Astrocyte of the spinal cord (primary cell): ENCODE measurements at regions not wholly inside any gene's neighbourhood (a gene's known extent, or its start where the extent isn't known, plus 50 kb on each side); places are given as distances from the start of the nearest gene placed in this dataset.

Experiments
- DNase-seq: peaks from one replicate; pipeline ENCODE4 v3.0.0; 2011; ENCODE audit warnings: low read depth, low spot score
- H3K4me3 ChIP-seq: 2 replicates; pipeline ENCODE4 v1.5.1; 2011; ENCODE audit warnings: low read depth, mild to moderate bottlenecking, low read length, moderate library complexity
- in situ Hi-C: cut with HindIII; loops from 2 replicates; pipeline ENCODE4 v1.10.0; 2017; ENCODE audit warnings: low sequenced_read_pairs
- TF ChIP-seq, protein P1 (sequence below): IDR thresholded peaks from 2 replicates; pipeline ENCODE4 v1.5.1; 2012; ENCODE audit warnings: low read depth, mild to moderate bottlenecking, low read length, inconsistent platforms

DNA sequence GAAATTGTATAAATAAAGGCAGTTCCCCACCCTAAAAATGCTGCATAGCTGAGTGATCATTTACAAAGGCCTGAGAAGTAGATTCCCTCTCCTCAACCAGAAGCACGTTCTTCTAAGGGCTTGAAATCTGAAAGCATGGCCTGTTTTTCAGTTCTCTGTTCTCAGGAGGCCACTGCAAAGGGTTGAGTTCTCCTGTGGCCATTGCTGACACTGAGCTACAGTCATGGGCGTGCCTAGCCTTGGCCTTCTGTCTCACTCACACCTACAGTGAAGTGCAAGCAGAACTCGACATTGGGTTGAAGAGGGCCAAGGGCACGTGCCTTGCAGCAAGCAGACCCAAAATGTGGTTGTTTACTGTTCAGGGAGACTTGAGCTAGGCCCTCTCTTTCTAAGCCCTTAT lies 276.6 kb upstream of the VLDLR start:
- TF ChIP-seq, protein P1, sequence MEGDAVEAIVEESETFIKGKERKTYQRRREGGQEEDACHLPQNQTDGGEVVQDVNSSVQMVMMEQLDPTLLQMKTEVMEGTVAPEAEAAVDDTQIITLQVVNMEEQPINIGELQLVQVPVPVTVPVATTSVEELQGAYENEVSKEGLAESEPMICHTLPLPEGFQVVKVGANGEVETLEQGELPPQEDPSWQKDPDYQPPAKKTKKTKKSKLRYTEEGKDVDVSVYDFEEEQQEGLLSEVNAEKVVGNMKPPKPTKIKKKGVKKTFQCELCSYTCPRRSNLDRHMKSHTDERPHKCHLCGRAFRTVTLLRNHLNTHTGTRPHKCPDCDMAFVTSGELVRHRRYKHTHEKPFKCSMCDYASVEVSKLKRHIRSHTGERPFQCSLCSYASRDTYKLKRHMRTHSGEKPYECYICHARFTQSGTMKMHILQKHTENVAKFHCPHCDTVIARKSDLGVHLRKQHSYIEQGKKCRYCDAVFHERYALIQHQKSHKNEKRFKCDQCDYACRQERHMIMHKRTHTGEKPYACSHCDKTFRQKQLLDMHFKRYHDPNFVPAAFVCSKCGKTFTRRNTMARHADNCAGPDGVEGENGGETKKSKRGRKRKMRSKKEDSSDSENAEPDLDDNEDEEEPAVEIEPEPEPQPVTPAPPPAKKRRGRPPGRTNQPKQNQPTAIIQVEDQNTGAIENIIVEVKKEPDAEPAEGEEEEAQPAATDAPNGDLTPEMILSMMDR, result no peak
- DNase-seq, result no peak
- in situ Hi-C loops, result no loop called here
- no peak overlapping the region for H3K4me3 ChIP-seq

DNA sequence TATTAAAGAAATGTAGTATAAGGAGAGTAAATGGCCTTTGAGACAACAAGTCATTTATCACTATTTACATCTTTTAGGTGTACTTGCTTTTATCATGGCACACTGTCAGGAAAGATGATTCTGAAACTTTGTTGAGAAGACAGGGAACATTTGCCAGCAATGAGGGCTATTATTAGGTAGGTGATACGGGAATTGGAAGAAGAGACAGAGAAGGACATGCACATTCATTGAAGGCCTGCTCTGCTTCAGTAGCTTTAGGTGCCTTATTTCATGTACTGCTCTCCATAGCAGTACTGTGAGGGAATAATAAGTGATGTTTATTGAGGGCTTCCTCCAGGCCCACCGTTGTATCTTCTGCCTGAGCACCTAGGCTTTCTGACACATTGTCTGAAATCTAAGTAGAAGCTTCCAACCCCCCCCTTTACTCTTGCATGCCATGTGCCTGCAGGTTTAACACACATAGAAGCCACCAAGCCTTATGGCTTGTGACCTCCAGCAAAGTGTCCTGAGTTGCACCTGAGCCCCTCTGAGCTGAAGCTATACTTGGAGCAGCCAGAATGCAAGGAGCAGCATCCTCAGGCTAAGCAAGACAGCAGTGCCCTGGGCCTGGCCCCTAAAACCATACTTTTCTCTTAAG lies 275.2 kb upstream of the VLDLR start:
- in situ Hi-C loops, result no loop called here
- TF ChIP-seq, protein P1, result no peak
- DNase-seq, result no peak
- no peak overlapping the region for H3K4me3 ChIP-seq

- no peak for DNase-seq
- TF ChIP-seq, protein P1, result no peak
- no peak overlapping the region for H3K4me3 ChIP-seq
- in situ Hi-C loops, result no loop called here
Measured at GRCh38 chr9:2351324-2351723, 270.3 kb upstream of the VLDLR start.

- in situ Hi-C loops, result no loop called here
- TF ChIP-seq, protein P1, result no peak
- DNase-seq, result no peak
- H3K4me3 ChIP-seq, result no peak overlapping the region
Measured at GRCh38 chr9:2354216-2354615, 267.4 kb upstream of the VLDLR start.

GRCh38 chr9:2354856-2355696 lies 266.5 kb upstream of the VLDLR start:
- H3K4me3 ChIP-seq, result no peak overlapping the region
- in situ Hi-C loops, result no loop called here
- no peak for DNase-seq
- TF ChIP-seq, protein P1, result no peak

- in situ Hi-C loops, result no loop called here
- no peak for DNase-seq
- TF ChIP-seq, protein P1, result no peak
- no peak overlapping the region for H3K4me3 ChIP-seq
Measured at GRCh38 chr9:2355697-2355983, 265.9 kb upstream of the VLDLR start.
